Activated CD8-positive, alpha-beta T cell treated with anti-CD3 and anti-CD28 coated beads for 36 hours (primary cell): ENCODE measurements at regions not wholly inside any gene's neighbourhood (a gene's known extent, or its start where the extent isn't known, plus 50 kb on each side); places are given as distances from the start of the nearest gene placed in this dataset.

Experiments used
- ATAC-seq: fragments of 200-7000 bp; cut with Tn5 transposase; one replicate; pipeline ENCODE4 v1.10.0; 2021; ENCODE audit warnings: mild to moderate bottlenecking, moderate library complexity
- CTCF ChIA-PET: fragments of 350-600 bp; sonication (Branson Sonifier 250); formaldehyde crosslinking; loops from one replicate; lab custom pipeline; 2021; ENCODE audit warnings: antibody characterized with exemption; lab: Charles Lee
- POLR2A ChIA-PET: fragments of 350-600 bp; sonication (Branson Sonifier 250); formaldehyde crosslinking; loops from one replicate; lab custom pipeline; 2021; ENCODE audit warnings: antibody characterized with exemption; lab: Charles Lee
- DNase-seq: peaks from one replicate; pipeline ENCODE4 v3.0.0-alpha.2; 2020
- H3K27ac Mint-ChIP-seq: one replicate; pipeline ENCODE4 v1.8.0; 2021; ENCODE audit warnings: mild to moderate bottlenecking, mixed read lengths
- H3K27me3 Mint-ChIP-seq: one replicate; pipeline ENCODE4 v1.8.0; 2021; ENCODE audit warnings: mixed read lengths
- H3K36me3 Mint-ChIP-seq: one replicate; pipeline ENCODE4 v1.8.0; 2021; ENCODE audit warnings: low read depth, mixed read lengths
- H3K4me1 Mint-ChIP-seq: one replicate; pipeline ENCODE4 v1.8.0; 2021; ENCODE audit warnings: low read depth, mixed read lengths
- H3K4me3 Mint-ChIP-seq: one replicate; pipeline ENCODE4 v1.8.0; 2021; ENCODE audit warnings: mild to moderate bottlenecking, moderate library complexity, mixed read lengths
- H3K9me3 Mint-ChIP-seq: one replicate; pipeline ENCODE4 v1.8.0; 2021; ENCODE audit warnings: mixed read lengths
- CTCF ChIP-seq: fragments of 200-600 bp; IDR thresholded peaks from one replicate; pipeline ENCODE4 v1.8.0; 2022; ENCODE audit warnings: antibody characterized with exemption, mild to moderate bottlenecking
- intact Hi-C: fragments of 100-400 bp; cut with micrococcal nuclease; formaldehyde crosslinking; loops from one replicate; pipeline ENCODE4 v1.10.0; 2022

GRCh38 chr10:65204999-65205398 lies 1683.8 kb downstream of the REEP3 start:
- Mint-ChIP-seq H3K9me3 (peaks cover 3% of the 10 kb centered on the region), H3K4me3 (no peak overlapping the region), H3K36me3 (no peaks in the 10 kb centered on the region), H3K27ac (no peak overlapping the region), H3K4me1 (no peaks in the 10 kb centered on the region), H3K27me3 (no peaks in the 10 kb centered on the region)
- ATAC-seq (no peak), DNase-seq (no peak)
- TF ChIP-seq CTCF = no peak
- ChIA-PET CTCF (no interaction called here), POLR2A (interaction anchor here (0.8 kb wide), 1 partner anchor 24 kb away, joined by 3 read pairs; no protein-coding TSS in a partner anchor)
- intact Hi-C loops = no loop called here

GRCh38 chr10:65213170-65213569 lies 1692.0 kb downstream of the REEP3 start:
- no peaks in the 10 kb centered on the region for H3K4me1 Mint-ChIP-seq
- H3K27ac Mint-ChIP-seq = no peak overlapping the region
- H3K4me3 Mint-ChIP-seq = no peak overlapping the region
- ATAC-seq = no peak
- intact Hi-C loops = no loop called here
- H3K36me3 Mint-ChIP-seq = no peaks in the 10 kb centered on the region
- H3K27me3 Mint-ChIP-seq = no peaks in the 10 kb centered on the region
- ChIA-PET CTCF (no interaction called here), POLR2A (no interaction called here)
- DNase-seq = no peak
- no peak for TF ChIP-seq CTCF
- H3K9me3 Mint-ChIP-seq = peaks cover 2% of the 10 kb centered on the region

- POLR2A ChIA-PET = no interaction called here
Measured at GRCh38 chr10:65219444-65219843, 1698.2 kb downstream of the REEP3 start.

GRCh38 chr10:65231148-65231547 lies 1694.7 kb upstream of the LRRTM3 start:
- ChIA-PET CTCF (no interaction called here), POLR2A (no interaction called here)
- no peak for TF ChIP-seq CTCF
- ATAC-seq (no peak), DNase-seq (no peak)
- no peaks in the 10 kb centered on the region for H3K4me1 Mint-ChIP-seq
- H3K27me3 Mint-ChIP-seq = no peaks in the 10 kb centered on the region
- intact Hi-C loops = no loop called here
- no peak overlapping the region for H3K4me3 Mint-ChIP-seq
- no peak overlapping the region for H3K27ac Mint-ChIP-seq
- no peaks in the 10 kb centered on the region for H3K36me3 Mint-ChIP-seq
- H3K9me3 Mint-ChIP-seq = peaks cover 4% of the 10 kb centered on the region

More at GRCh38 chr10:65219444-65219843, 1698.2 kb downstream of the REEP3 start:
- Mint-ChIP-seq H3K4me3 (no peak overlapping the region), H3K9me3 (peaks cover 8% of the 10 kb centered on the region), H3K36me3 (no peaks in the 10 kb centered on the region), H3K27ac (no peak overlapping the region), H3K27me3 (no peaks in the 10 kb centered on the region), H3K4me1 (no peaks in the 10 kb centered on the region)
- no peak for ATAC-seq
- TF ChIP-seq CTCF = no peak
- intact Hi-C loops = no loop called here
- CTCF ChIA-PET = no interaction called here
- DNase-seq = no peak

GRCh38 chr10:65234261-65234660 lies 1691.6 kb upstream of the LRRTM3 start:
- no peak overlapping the region for H3K27ac Mint-ChIP-seq
- H3K27me3 Mint-ChIP-seq = no peaks in the 10 kb centered on the region
- CTCF ChIA-PET = no interaction called here
- intact Hi-C loops = no loop called here
- no peak for TF ChIP-seq CTCF
- no peaks in the 10 kb centered on the region for H3K36me3 Mint-ChIP-seq
- POLR2A ChIA-PET = no interaction called here
- no peak overlapping the region for H3K4me3 Mint-ChIP-seq
- no peak for ATAC-seq
- DNase-seq = no peak
- H3K9me3 Mint-ChIP-seq = peaks cover 2% of the 10 kb centered on the region
- no peaks in the 10 kb centered on the region for H3K4me1 Mint-ChIP-seq
